GM21528 (cell line): ENCODE measurements at regions not wholly inside any gene's neighbourhood (a gene's known extent, or its start where the extent isn't known, plus 50 kb on each side); places are given as distances from the start of the nearest gene placed in this dataset.
A peak's percentile ranks its signal among the peaks of the same experiment; 100 is the strongest.
"Not testable (repeated sequence)": the region's sequence is repeated elsewhere in the genome, so short reads cannot be mapped to it uniquely, and the experiment has no call there.

ENCODE experiments used
- ATAC-seq: cut with Tn5 transposase; IDR thresholded peaks from one replicate; pipeline ENCODE4 v1.9.1; 2021; ENCODE audit warnings: mild to moderate bottlenecking, moderate library complexity; ENCODE audit not compliant: unreplicated experiment, low FRiP score

- ATAC-seq, result not testable (repeated sequence)
These were observed 129.6 kb downstream of the NBPF8 start for GRCh38 chr1:120544434-120544833.

GRCh38 chr1:120550335-120550734 is 135.5 kb downstream of the NBPF8 start:
- not testable (repeated sequence) for ATAC-seq

GRCh38 chr1:120552190-120552589 is 137.4 kb downstream of the NBPF8 start:
- ATAC-seq, result not testable (repeated sequence)

- ATAC-seq, result not testable (repeated sequence)
These were observed 142.9 kb downstream of the NBPF8 start for GRCh38 chr1:120557605-120558302.

GRCh38 chr1:120558303-120559060 is 143.6 kb downstream of the NBPF8 start:
- ATAC-seq, result peak; percentile 92

- not testable (repeated sequence) for ATAC-seq
These were observed 146.9 kb downstream of the NBPF8 start for GRCh38 chr1:120561767-120562166.

GRCh38 chr1:120565396-120565795 is 150.6 kb downstream of the NBPF8 start:
- not testable (repeated sequence) for ATAC-seq

GRCh38 chr1:120567620-120568019 is 152.8 kb downstream of the NBPF8 start:
- ATAC-seq, result not testable (repeated sequence)

GRCh38 chr1:120575201-120575600 is 148.5 kb upstream of the NBPF26 start:
- ATAC-seq, result not testable (repeated sequence)

- ATAC-seq, result not testable (repeated sequence)
These were observed 141.6 kb upstream of the NBPF26 start for GRCh38 chr1:120582135-120582534.

GRCh38 chr1:120586053-120586452 is 137.7 kb upstream of the NBPF26 start:
- not testable (repeated sequence) for ATAC-seq

- ATAC-seq, result not testable (repeated sequence)
These were observed 134.9 kb upstream of the NBPF26 start for GRCh38 chr1:120588811-120589210.

- ATAC-seq, result not testable (repeated sequence)
These were observed 132.0 kb upstream of the NBPF26 start for GRCh38 chr1:120591774-120592173.

GRCh38 chr1:120592943-120593342 is 130.8 kb upstream of the NBPF26 start:
- ATAC-seq, result not testable (repeated sequence)

- not testable (repeated sequence) for ATAC-seq
These were observed 130.1 kb upstream of the NBPF26 start for GRCh38 chr1:120593648-120594047.

GRCh38 chr1:120598331-120598951 is 125.3 kb upstream of the NBPF26 start:
- not testable (repeated sequence) for ATAC-seq

- not testable (repeated sequence) for ATAC-seq
These were observed 124.2 kb upstream of the NBPF26 start for GRCh38 chr1:120599511-120599910.

- not testable (repeated sequence) for ATAC-seq
These were observed 123.2 kb upstream of the NBPF26 start for GRCh38 chr1:120600442-120601041.

GRCh38 chr1:120607882-120608281 is 115.9 kb upstream of the NBPF26 start:
- not testable (repeated sequence) for ATAC-seq

- ATAC-seq, result not testable (repeated sequence)
These were observed 115.3 kb upstream of the NBPF26 start for GRCh38 chr1:120608314-120609014.
